Caco-2 (cell line): ENCODE measurements at regions not wholly inside any gene's neighbourhood (a gene's known extent, or its start where the extent isn't known, plus 50 kb on each side); places are given as distances from the start of the nearest gene placed in this dataset.

Experiments
- BruUV-seq: library from RNA; stranded (reverse); fragments of 400-500 nt; replicated peaks from 2 replicates; lab custom pipeline; 2021; lab: Mats Ljungman, UMichigan
- CTCF ChIA-PET: fragments of 300-600 bp; sonication (Branson Sonifier 250); formaldehyde crosslinking; loops from one replicate; lab custom pipeline; 2022; ENCODE audit warnings: antibody characterized with exemption; lab: Charles Lee
- POLR2A ChIA-PET: fragments of 300-600 bp; sonication (Branson Sonifier 250); formaldehyde crosslinking; loops from one replicate; lab custom pipeline; 2022; ENCODE audit warnings: antibody characterized with exemption; lab: Charles Lee
- DNase-seq, 2 experiments: peaks; one replicate each; pipeline versions ENCODE4 v3.0.0 to v3.0.0-alpha.2; 2020 to 2022
- H3K27me3 ChIP-seq: replicated peaks from 2 replicates; pipeline ENCODE4 v1.6.0; 2011; ENCODE audit warnings: low read length; ENCODE audit not compliant: control insufficient read depth, insufficient read depth
- H3K36me3 ChIP-seq: 2 replicates; pipeline ENCODE4 v1.5.1; 2011; ENCODE audit warnings: low read length; ENCODE audit not compliant: control insufficient read depth, insufficient read depth
- H3K4me1 ChIP-seq: fragments of 250-450 bp; sonication (Bioruptor Pico); 2 replicates; pipeline ENCODE4 v1.5.1; 2020; ENCODE audit warnings: mild to moderate bottlenecking
- H3K4me3 ChIP-seq: 2 replicates; pipeline ENCODE4 v1.5.1; 2011; ENCODE audit warnings: low read depth, mild to moderate bottlenecking, control low read depth, low read length
- H3K9me3 ChIP-seq: fragments of 250-450 bp; sonication (Bioruptor Pico); 2 replicates; pipeline ENCODE4 v1.5.1; 2020; ENCODE audit warnings: mild to moderate bottlenecking, moderate library complexity
- H3K27ac Mint-ChIP-seq: one replicate; pipeline ENCODE4 v1.8.0; 2022; ENCODE audit warnings: mixed read lengths; ENCODE audit not compliant: unreplicated experiment
- H3K27me3 Mint-ChIP-seq: one replicate; pipeline ENCODE4 v1.8.0; 2022; ENCODE audit warnings: mixed read lengths; ENCODE audit not compliant: insufficient read depth, unreplicated experiment
- H3K36me3 Mint-ChIP-seq: one replicate; pipeline ENCODE4 v1.8.0; 2022; ENCODE audit warnings: mild to moderate bottlenecking, mixed read lengths; ENCODE audit not compliant: insufficient read depth, unreplicated experiment
- H3K4me1 Mint-ChIP-seq: one replicate; pipeline ENCODE4 v1.8.0; 2022; ENCODE audit warnings: low read depth, mixed read lengths; ENCODE audit not compliant: unreplicated experiment
- H3K4me3 Mint-ChIP-seq: one replicate; pipeline ENCODE4 v1.8.0; 2022; ENCODE audit warnings: mild to moderate bottlenecking, moderate library complexity, mixed read lengths; ENCODE audit not compliant: unreplicated experiment
- H3K9me3 Mint-ChIP-seq: one replicate; pipeline ENCODE4 v1.8.0; 2022; ENCODE audit warnings: mixed read lengths; ENCODE audit not compliant: unreplicated experiment
- intact Hi-C: fragments of 100-400 bp; cut with micrococcal nuclease; formaldehyde crosslinking; loops from one replicate; pipeline ENCODE4 v1.10.0; 2022; ENCODE audit not compliant: unreplicated experiment
- TF ChIP-seq, protein P1 (sequence below), 2 experiments: fragments of 200-600 bp in 1 of 2; IDR thresholded peaks; 1 replicate in 1 of 2; 2 replicates in 1 of 2; pipeline versions ENCODE4 v1.5.1 to v1.8.0; 2011 to 2022; ENCODE audit warnings: antibody characterized with exemption in 1 of 2, control low read depth in 1 of 2, inconsistent platforms in 1 of 2, low read depth in 1 of 2, low read length in 1 of 2, mild to moderate bottlenecking in 1 of 2, moderate library complexity in 1 of 2; ENCODE audit not compliant: insufficient read depth in 1 of 2, severe bottlenecking in 1 of 2, unreplicated experiment in 1 of 2

GRCh38 chr14:32265584-32265983, 62.5 kb upstream of the RNU6-8 start:
- POLR2A ChIA-PET, result no interaction called here
- no peaks in the 10 kb centered on the region; the same call in 1 of the 2 replicates for H3K4me1 ChIP-seq
- H3K9me3 ChIP-seq, result peaks cover 22% of the 10 kb centered on the region
- intact Hi-C loops, result no loop called here
- Mint-ChIP-seq H3K4me1 (peaks cover 7% of the 10 kb centered on the region), H3K36me3 (no peaks in the 10 kb centered on the region), H3K27me3 (no peaks in the 10 kb centered on the region), H3K9me3 (peaks cover 57% of the 10 kb centered on the region), H3K4me3 (no peak overlapping the region), H3K27ac (no peak overlapping the region)
- no peaks in the 10 kb centered on the region for H3K27me3 ChIP-seq
- H3K36me3 ChIP-seq, result no peaks in the 10 kb centered on the region
- no TSS peak for BruUV-seq
- CTCF ChIA-PET, result no interaction called here
- H3K4me3 ChIP-seq, result no peak overlapping the region
- TF ChIP-seq, protein P1, sequence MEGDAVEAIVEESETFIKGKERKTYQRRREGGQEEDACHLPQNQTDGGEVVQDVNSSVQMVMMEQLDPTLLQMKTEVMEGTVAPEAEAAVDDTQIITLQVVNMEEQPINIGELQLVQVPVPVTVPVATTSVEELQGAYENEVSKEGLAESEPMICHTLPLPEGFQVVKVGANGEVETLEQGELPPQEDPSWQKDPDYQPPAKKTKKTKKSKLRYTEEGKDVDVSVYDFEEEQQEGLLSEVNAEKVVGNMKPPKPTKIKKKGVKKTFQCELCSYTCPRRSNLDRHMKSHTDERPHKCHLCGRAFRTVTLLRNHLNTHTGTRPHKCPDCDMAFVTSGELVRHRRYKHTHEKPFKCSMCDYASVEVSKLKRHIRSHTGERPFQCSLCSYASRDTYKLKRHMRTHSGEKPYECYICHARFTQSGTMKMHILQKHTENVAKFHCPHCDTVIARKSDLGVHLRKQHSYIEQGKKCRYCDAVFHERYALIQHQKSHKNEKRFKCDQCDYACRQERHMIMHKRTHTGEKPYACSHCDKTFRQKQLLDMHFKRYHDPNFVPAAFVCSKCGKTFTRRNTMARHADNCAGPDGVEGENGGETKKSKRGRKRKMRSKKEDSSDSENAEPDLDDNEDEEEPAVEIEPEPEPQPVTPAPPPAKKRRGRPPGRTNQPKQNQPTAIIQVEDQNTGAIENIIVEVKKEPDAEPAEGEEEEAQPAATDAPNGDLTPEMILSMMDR (IDR thresholded peaks at IDR 0.05; ENCODE audit: insufficient read depth in 1 of 2, low read depth in 1 of 2, low read length in 1 of 2, severe bottlenecking in 1 of 2, unreplicated experiment in 1 of 2), result no peak
- no peak for DNase-seq

DNA sequence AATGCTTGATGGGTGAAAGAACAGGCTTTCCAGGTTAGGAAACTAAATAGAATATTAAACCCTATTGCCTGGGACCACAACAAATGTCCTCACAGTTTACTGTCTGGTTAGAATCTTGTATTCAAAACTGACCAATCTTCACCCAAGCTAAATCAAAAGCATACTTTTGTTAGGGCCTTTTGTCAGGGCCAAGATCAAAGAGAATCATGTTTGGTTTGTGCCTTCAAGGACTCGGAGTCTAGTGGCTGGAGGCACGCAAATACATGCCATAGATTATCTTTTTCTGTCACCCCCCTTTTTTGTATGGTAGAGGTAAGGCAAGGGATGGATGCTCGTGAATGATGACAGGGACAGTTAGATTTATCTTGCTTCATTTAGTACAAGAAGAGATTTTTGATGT, 51.1 kb upstream of the AKAP6 start:
- H3K4me1 Mint-ChIP-seq, result peaks cover 17% of the 10 kb centered on the region
- TF ChIP-seq, protein P1 (IDR thresholded peaks at IDR 0.05; ENCODE audit: insufficient read depth in 1 of 2, low read depth in 1 of 2, low read length in 1 of 2, severe bottlenecking in 1 of 2, unreplicated experiment in 1 of 2), result no peak
- POLR2A ChIA-PET, result no interaction called here
- no peak overlapping the region for H3K27ac Mint-ChIP-seq
- H3K36me3 ChIP-seq, result no peaks in the 10 kb centered on the region
- no peak overlapping the region for H3K4me3 ChIP-seq
- H3K4me3 Mint-ChIP-seq, result no peak overlapping the region
- peaks cover 55% of the 10 kb centered on the region for H3K9me3 Mint-ChIP-seq
- H3K27me3 Mint-ChIP-seq, result no peaks in the 10 kb centered on the region
- no TSS peak for BruUV-seq
- DNase-seq, result peak in 1 of 2 experiments; percentile 48
- H3K9me3 ChIP-seq, result 0 out of 2 replicates have a peak, but pooled peaks cover 3% of the 10 kb centered on the region
- CTCF ChIA-PET, result no interaction called here
- peaks cover 12% of the 10 kb centered on the region for H3K4me1 ChIP-seq
- H3K27me3 ChIP-seq, result no peaks in the 10 kb centered on the region
- peaks cover 9% of the 10 kb centered on the region for H3K36me3 Mint-ChIP-seq
- intact Hi-C loops, result no loop called here
